Activated T-cell treated with anti-CD3 and anti-CD28 coated beads, Interleukin-2, amount 50 U/mL, for 48 hours (primary cell): ENCODE measurements at regions not wholly inside any gene's neighbourhood (a gene's known extent, or its start where the extent isn't known, plus 50 kb on each side); places are given as distances from the start of the nearest gene placed in this dataset.

Experiments used
- DNase-seq, 2 experiments: peaks; one replicate each; pipeline ENCODE4 v3.0.0-alpha.2; 2020

GRCh38 chr17:73991260-73991659, 212.2 kb upstream of the RPL38 start:
- no peak for DNase-seq

GRCh38 chr17:73994946-73995345, 208.5 kb upstream of the RPL38 start:
- DNase-seq: no peak

- no peak for DNase-seq
Observed at GRCh38 chr17:73997059-73997458, 206.4 kb upstream of the RPL38 start.

- DNase-seq: no peak
Observed at GRCh38 chr17:73998249-73998648, 205.2 kb upstream of the RPL38 start.

GRCh38 chr17:73998653-73999645, 204.5 kb upstream of the RPL38 start:
- DNase-seq: peak; percentile 75 to 80

GRCh38 chr17:74001145-74001544, 202.3 kb upstream of the RPL38 start:
- no peak for DNase-seq

GRCh38 chr17:74002241-74002640, 201.2 kb upstream of the RPL38 start:
- no peak for DNase-seq

- no peak for DNase-seq
Observed at GRCh38 chr17:74004056-74004455, 199.4 kb upstream of the RPL38 start.

GRCh38 chr17:74005790-74006189, 197.7 kb upstream of the RPL38 start:
- DNase-seq: no peak

- no peak for DNase-seq
Observed at GRCh38 chr17:74006371-74006770, 197.1 kb upstream of the RPL38 start.

GRCh38 chr17:74008196-74008595, 195.3 kb upstream of the RPL38 start:
- peak; percentile 51 to 57 for DNase-seq

- DNase-seq: no peak
Observed at GRCh38 chr17:74009056-74009625, 194.3 kb upstream of the RPL38 start.

- no peak for DNase-seq
Observed at GRCh38 chr17:74010903-74011302, 192.6 kb upstream of the RPL38 start.

GRCh38 chr17:74011966-74012365, 191.5 kb upstream of the RPL38 start:
- no peak for DNase-seq

GRCh38 chr17:74012465-74012864, 191.0 kb upstream of the RPL38 start:
- peak; percentile 25 to 44 for DNase-seq

- DNase-seq: no peak
Observed at GRCh38 chr17:74015316-74015715, 188.2 kb upstream of the RPL38 start.

- DNase-seq: no peak
Observed at GRCh38 chr17:74015990-74016389, 187.5 kb upstream of the RPL38 start.

- DNase-seq: no peak
Observed at GRCh38 chr17:74016461-74016860, 187.0 kb upstream of the RPL38 start.

- DNase-seq: no peak
Observed at GRCh38 chr17:74017466-74017865, 186.0 kb upstream of the RPL38 start.

GRCh38 chr17:74018115-74018514, 185.4 kb upstream of the RPL38 start:
- no peak for DNase-seq

GRCh38 chr17:74019271-74019670, 184.2 kb upstream of the RPL38 start:
- DNase-seq: no peak

GRCh38 chr17:74019860-74020259, 183.6 kb upstream of the RPL38 start:
- no peak for DNase-seq

GRCh38 chr17:74020522-74020921, 183.0 kb upstream of the RPL38 start:
- DNase-seq: no peak

- no peak for DNase-seq
Observed at GRCh38 chr17:74024871-74025531, 178.5 kb upstream of the RPL38 start.
